Endodermal cell (in vitro differentiated cells): ENCODE measurements at regions not wholly inside any gene's neighbourhood (a gene's known extent, or its start where the extent isn't known, plus 50 kb on each side); places are given as distances from the start of the nearest gene placed in this dataset.

Experiments
- DNase-seq: peaks from one replicate; pipeline ENCODE4 v3.0.0-alpha.2; 2017
- H3K27ac ChIP-seq: 2 replicates; pipeline ENCODE4 v1.5.1; 2013; ENCODE audit warnings: mild to moderate bottlenecking, low read depth, low read length, moderate library complexity
- H3K27me3 ChIP-seq: 2 replicates; pipeline ENCODE4 v1.6.1; 2013; ENCODE audit warnings: mild to moderate bottlenecking, low read length, moderate library complexity; ENCODE audit not compliant: insufficient read depth, control insufficient read depth, poor library complexity, severe bottlenecking
- H3K36me3 ChIP-seq: 2 replicates; pipeline ENCODE4 v1.7.0; 2013; ENCODE audit warnings: mild to moderate bottlenecking, low read length, moderate library complexity; ENCODE audit not compliant: control insufficient read depth, insufficient read depth
- H3K4me1 ChIP-seq: one replicate; pipeline ENCODE4 v1.7.0; 2013; ENCODE audit warnings: low read length; ENCODE audit not compliant: control insufficient read depth, insufficient read depth
- H3K4me3 ChIP-seq: 2 replicates; pipeline ENCODE4 v1.5.1; 2013; ENCODE audit warnings: mild to moderate bottlenecking, low read length, moderate library complexity
- H3K9ac ChIP-seq: 2 replicates; pipeline ENCODE4 v1.6.1; 2013; ENCODE audit warnings: mild to moderate bottlenecking, low read length, moderate library complexity; ENCODE audit not compliant: poor library complexity, severe bottlenecking; ENCODE audit errors: extremely low read depth
- H3K9me3 ChIP-seq: 2 replicates; pipeline ENCODE4 v1.6.1; 2013; ENCODE audit warnings: mild to moderate bottlenecking, low read length, moderate library complexity; ENCODE audit not compliant: control insufficient read depth
- H3K27ac Mint-ChIP-seq: 2 replicates; pipeline ENCODE4 v1.8.0; 2020; ENCODE audit warnings: mixed read lengths
- H3K27me3 Mint-ChIP-seq: 2 replicates; pipeline ENCODE4 v1.8.0; 2021; ENCODE audit warnings: mild to moderate bottlenecking, mixed read lengths; ENCODE audit not compliant: insufficient read depth
- H3K36me3 Mint-ChIP-seq: 2 replicates; pipeline ENCODE4 v1.8.0; 2020; ENCODE audit warnings: low read depth, mixed read lengths
- H3K4me1 Mint-ChIP-seq: 2 replicates; pipeline ENCODE4 v1.8.0; 2020; ENCODE audit warnings: mixed read lengths
- H3K4me3 Mint-ChIP-seq: 2 replicates; pipeline ENCODE4 v1.8.0; 2020; ENCODE audit warnings: mild to moderate bottlenecking, moderate library complexity, mixed read lengths
- H3K9me3 Mint-ChIP-seq: 2 replicates; pipeline ENCODE4 v1.8.0; 2020; ENCODE audit warnings: mild to moderate bottlenecking, mixed read lengths
- WGBS, 2 experiments: methylation state at CpG; one replicate each; pipeline versions ENCODE4 v1.1.5 to v1.1.7; 2013; ENCODE audit warnings: missing lambda C conversion rate in 2 of 2, mixed read lengths in 1 of 2; ENCODE audit not compliant: insufficient coverage in 1 of 2, insufficient read length in 1 of 2; 5-methylcytosine and 5-hydroxymethylcytosine counted together
- TF ChIP-seq, protein P1 (sequence below): fragments of 200-600 bp; sonication (generic); conservative IDR thresholded peaks from 2 replicates; pipeline ENCODE4 v1.5.0; 2021; ENCODE audit warnings: antibody characterized with exemption, mild to moderate bottlenecking

DNA sequence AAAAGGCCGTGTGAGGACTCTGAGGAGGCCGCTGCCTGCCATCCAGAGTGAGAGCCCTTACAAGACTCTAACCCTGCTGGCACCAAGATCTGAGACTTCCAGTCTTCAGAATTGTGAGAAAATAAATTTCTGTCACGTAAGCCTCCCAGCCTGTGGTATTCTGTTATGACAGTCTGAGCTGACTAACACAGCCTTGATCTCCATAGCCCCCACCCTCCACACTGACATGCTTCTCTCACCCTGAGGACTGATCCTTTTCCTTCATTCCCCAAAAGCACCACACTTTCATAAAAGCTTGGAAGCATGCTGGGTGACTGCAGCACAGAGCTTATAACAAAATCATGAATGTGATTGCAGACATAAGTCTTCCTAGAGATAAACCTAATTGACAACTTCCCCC is 1059.8 kb downstream of the UQCRFS1 start:
- Histone ChIP-seq H3K9ac (no peak overlapping the region), H3K27ac (no peak overlapping the region), H3K4me3 (no peak overlapping the region), H3K9me3 (no peaks in the 10 kb centered on the region), H3K36me3 (no peaks in the 10 kb centered on the region), H3K27me3 (no peaks in the 10 kb centered on the region), H3K4me1 (peaks cover 9% of the 10 kb centered on the region)
- Mint-ChIP-seq H3K4me1 (peaks cover 38% of the 10 kb centered on the region), H3K27ac (peak overlapping the region; percentile 16), H3K9me3 (no peaks in the 10 kb centered on the region), H3K27me3 (peaks cover 3% of the 10 kb centered on the region), H3K36me3 (no peaks in the 10 kb centered on the region), H3K4me3 (no peak overlapping the region)
- TF ChIP-seq, protein P1, sequence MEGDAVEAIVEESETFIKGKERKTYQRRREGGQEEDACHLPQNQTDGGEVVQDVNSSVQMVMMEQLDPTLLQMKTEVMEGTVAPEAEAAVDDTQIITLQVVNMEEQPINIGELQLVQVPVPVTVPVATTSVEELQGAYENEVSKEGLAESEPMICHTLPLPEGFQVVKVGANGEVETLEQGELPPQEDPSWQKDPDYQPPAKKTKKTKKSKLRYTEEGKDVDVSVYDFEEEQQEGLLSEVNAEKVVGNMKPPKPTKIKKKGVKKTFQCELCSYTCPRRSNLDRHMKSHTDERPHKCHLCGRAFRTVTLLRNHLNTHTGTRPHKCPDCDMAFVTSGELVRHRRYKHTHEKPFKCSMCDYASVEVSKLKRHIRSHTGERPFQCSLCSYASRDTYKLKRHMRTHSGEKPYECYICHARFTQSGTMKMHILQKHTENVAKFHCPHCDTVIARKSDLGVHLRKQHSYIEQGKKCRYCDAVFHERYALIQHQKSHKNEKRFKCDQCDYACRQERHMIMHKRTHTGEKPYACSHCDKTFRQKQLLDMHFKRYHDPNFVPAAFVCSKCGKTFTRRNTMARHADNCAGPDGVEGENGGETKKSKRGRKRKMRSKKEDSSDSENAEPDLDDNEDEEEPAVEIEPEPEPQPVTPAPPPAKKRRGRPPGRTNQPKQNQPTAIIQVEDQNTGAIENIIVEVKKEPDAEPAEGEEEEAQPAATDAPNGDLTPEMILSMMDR: no peak
- 90% methylated on average over 3 of the region's 3 CpGs; no CpG with 5 or more reads in 1 of the 2 experiments for WGBS, 2 experiments
- no peak for DNase-seq

DNA sequence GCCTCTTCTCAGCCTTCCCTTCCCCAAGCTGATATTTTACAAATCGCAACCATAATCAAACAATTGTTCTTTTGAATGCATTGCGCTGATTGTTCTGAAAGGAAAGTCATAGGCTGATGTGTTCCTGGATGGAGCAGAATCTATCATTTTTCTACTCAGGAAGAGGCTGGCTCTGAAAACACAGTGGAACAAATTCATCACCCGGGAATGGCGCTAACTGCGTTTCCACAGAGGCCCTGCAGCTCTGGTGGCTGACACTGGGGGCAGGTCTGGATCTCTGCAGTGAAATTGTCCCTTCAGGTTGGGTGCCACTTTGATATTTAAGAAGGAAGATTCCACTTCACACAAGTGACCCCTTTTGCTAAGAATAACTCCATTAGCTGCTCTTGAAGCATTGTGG is 1060.8 kb downstream of the UQCRFS1 start:
- Histone ChIP-seq H3K9ac (no peak overlapping the region), H3K4me1 (peaks cover 9% of the 10 kb centered on the region), H3K27me3 (no peaks in the 10 kb centered on the region), H3K4me3 (no peak overlapping the region), H3K9me3 (no peaks in the 10 kb centered on the region), H3K27ac (no peak overlapping the region), H3K36me3 (no peaks in the 10 kb centered on the region)
- H3K4me3 Mint-ChIP-seq: no peak overlapping the region
- H3K36me3 Mint-ChIP-seq: no peaks in the 10 kb centered on the region
- peaks cover 38% of the 10 kb centered on the region for H3K4me1 Mint-ChIP-seq
- H3K27ac Mint-ChIP-seq: no peak overlapping the region
- H3K27me3 Mint-ChIP-seq: peaks cover 3% of the 10 kb centered on the region
- WGBS, 2 experiments: 91% methylated on average over 5 of the region's 5 CpGs; no CpG with 5 or more reads in 1 of the 2 experiments
- no peak for DNase-seq
- TF ChIP-seq, protein P1: peak; percentile 22
- no peaks in the 10 kb centered on the region for H3K9me3 Mint-ChIP-seq

DNA sequence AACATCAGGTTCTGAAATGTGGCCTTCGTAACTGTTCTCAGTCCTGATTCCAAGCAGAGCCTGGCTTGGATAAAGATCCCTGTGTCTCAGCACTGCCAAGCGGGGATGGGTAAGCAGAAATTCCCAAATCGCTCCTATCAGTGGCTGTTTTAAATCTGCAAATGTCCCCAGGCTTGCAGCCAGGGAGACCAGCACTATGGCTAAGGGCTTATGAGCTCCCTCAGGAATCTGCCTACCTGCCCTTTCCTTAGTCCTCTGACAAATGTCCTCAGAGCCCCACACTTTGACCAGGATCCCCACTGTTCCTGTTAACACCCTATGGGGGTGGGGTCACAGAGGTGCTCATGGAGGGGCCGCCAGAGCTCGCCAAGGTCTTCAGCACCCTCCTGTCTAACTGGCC is 1062.8 kb downstream of the UQCRFS1 start:
- Histone ChIP-seq H3K9ac (no peak overlapping the region), H3K4me1 (peaks cover 9% of the 10 kb centered on the region), H3K27ac (no peak overlapping the region), H3K9me3 (no peaks in the 10 kb centered on the region), H3K36me3 (no peaks in the 10 kb centered on the region), H3K4me3 (no peak overlapping the region), H3K27me3 (no peaks in the 10 kb centered on the region)
- Mint-ChIP-seq H3K4me1 (peaks cover 38% of the 10 kb centered on the region), H3K27ac (peak overlapping the region; percentile 77), H3K4me3 (no peak overlapping the region), H3K36me3 (no peaks in the 10 kb centered on the region), H3K9me3 (no peaks in the 10 kb centered on the region), H3K27me3 (peaks cover 9% of the 10 kb centered on the region)
- DNase-seq: peak; percentile 72
- 69 to 75% methylated on average over 3 to 5 of the region's 5 CpGs for WGBS, 2 experiments
- TF ChIP-seq, protein P1: no peak
